Stimulated activated CD8-positive, alpha-beta memory T cell treated with anti-CD3 and anti-CD28 coated beads, Interleukin-12 subunit alpha, Interleukin-12 subunit beta, amount 100 ng/mL, for 4 hours (primary cell): ENCODE measurements at regions not wholly inside any gene's neighbourhood (a gene's known extent, or its start where the extent isn't known, plus 50 kb on each side); places are given as distances from the start of the nearest gene placed in this dataset.
"Not testable (repeated sequence)": the region's sequence is repeated elsewhere in the genome, so short reads cannot be mapped to it uniquely, and the experiment has no call there.

Source experiments
- DNase-seq: peaks from one replicate; pipeline ENCODE4 v3.0.0-alpha.2; 2020; ENCODE audit warnings: low read depth

GRCh38 chr5:91243286-91243685, 139.8 kb downstream of the ARRDC3 start:
- DNase-seq: no peak

GRCh38 chr5:91241460-91241859, 141.7 kb downstream of the ARRDC3 start:
- DNase-seq: not testable (repeated sequence)

GRCh38 chr5:91240175-91240574, 142.9 kb downstream of the ARRDC3 start:
- DNase-seq: no peak

GRCh38 chr5:91235271-91235694, 147.8 kb downstream of the ARRDC3 start:
- no peak for DNase-seq

- no peak for DNase-seq
Measured at GRCh38 chr5:91232523-91232922, 150.6 kb downstream of the ARRDC3 start.

GRCh38 chr5:91229031-91229727, 153.9 kb downstream of the ARRDC3 start:
- DNase-seq: no peak

- no peak for DNase-seq
Measured at GRCh38 chr5:91228188-91228587, 154.9 kb downstream of the ARRDC3 start.

GRCh38 chr5:91225848-91226686, 157.1 kb downstream of the ARRDC3 start:
- peak; percentile 28 for DNase-seq

GRCh38 chr5:91224969-91225368, 158.1 kb downstream of the ARRDC3 start:
- no peak for DNase-seq

GRCh38 chr5:91224456-91224855, 158.7 kb downstream of the ARRDC3 start:
- DNase-seq: no peak

- no peak for DNase-seq
Measured at GRCh38 chr5:91223886-91224285, 159.2 kb downstream of the ARRDC3 start.

GRCh38 chr5:91222482-91222881, 160.6 kb downstream of the ARRDC3 start:
- DNase-seq: no peak

- DNase-seq: no peak
Measured at GRCh38 chr5:91221917-91222316, 161.2 kb downstream of the ARRDC3 start.

- no peak for DNase-seq
Measured at GRCh38 chr5:91219803-91220371, 163.2 kb downstream of the ARRDC3 start.

- no peak for DNase-seq
Measured at GRCh38 chr5:91219091-91219802, 163.9 kb downstream of the ARRDC3 start.

GRCh38 chr5:91217859-91218258, 165.3 kb downstream of the ARRDC3 start:
- no peak for DNase-seq

GRCh38 chr5:91214571-91214970, 168.5 kb downstream of the ARRDC3 start:
- no peak for DNase-seq
